ENCODE measurements at regions not wholly inside any gene's neighbourhood (a gene's known extent, or its start where the extent isn't known, plus 50 kb on each side); places are given as distances from the start of the nearest gene placed in this dataset.

- TF ChIP-seq POLR2AphosphoS5 (IDR thresholded peaks at IDR 0.05; ENCODE audit: low read depth) = no peak
- no peak for TF ChIP-seq CTCF (conservative IDR thresholded peaks at IDR 0.05; ENCODE audit: low read depth in 2 of 2)
Measured at GRCh38 chr7:16270844-16271243, 150.5 kb downstream of the CRPPA start.

Measured in GM23338 (cell line).